GM12872 (cell line): ENCODE measurements at regions not wholly inside any gene's neighbourhood (a gene's known extent, or its start where the extent isn't known, plus 50 kb on each side); places are given as distances from the start of the nearest gene placed in this dataset.
A peak's percentile ranks its signal among the peaks of the same experiment; 100 is the strongest.

ENCODE experiments used
- CTCF ChIP-seq: IDR thresholded peaks from 3 replicates; pipeline ENCODE4 v1.5.1; 2011; ENCODE audit warnings: low read depth, mild to moderate bottlenecking, low read length, moderate library complexity; ENCODE audit not compliant: insufficient read depth

- no peak for TF ChIP-seq CTCF
Measured at GRCh38 chr2:190771726-190772125, 108.9 kb upstream of the GLS start.

GRCh38 chr2:190780594-190780993 lies 100.0 kb upstream of the GLS start:
- TF ChIP-seq CTCF = no peak

GRCh38 chr2:190781604-190782198 lies 98.9 kb upstream of the GLS start:
- TF ChIP-seq CTCF = peak; percentile 48

GRCh38 chr2:190782264-190782663 lies 98.4 kb upstream of the GLS start:
- TF ChIP-seq CTCF = no peak

- TF ChIP-seq CTCF = no peak
Measured at GRCh38 chr2:190783513-190784263, 96.9 kb upstream of the GLS start.

GRCh38 chr2:190785334-190785733 lies 95.3 kb upstream of the GLS start:
- no peak for TF ChIP-seq CTCF

- no peak for TF ChIP-seq CTCF
Measured at GRCh38 chr2:190786404-190787166, 94.0 kb upstream of the GLS start.
